GM12878 (cell line): ENCODE measurements at regions not wholly inside any gene's neighbourhood (a gene's known extent, or its start where the extent isn't known, plus 50 kb on each side); places are given as distances from the start of the nearest gene placed in this dataset.

Experiments used
- ATAC-seq: fragments of 200-7000 bp; cut with Tn5 transposase; 3 replicates; pipeline ENCODE4 v1.9.1; 2020; ENCODE audit warnings: mild to moderate bottlenecking, moderate library complexity
- BruUV-seq: library from RNA; stranded (reverse); fragments of 400-500 nt; replicated peaks from 2 replicates; lab custom pipeline; 2021; lab: Mats Ljungman, UMichigan
- CTCF ChIA-PET: fragments of 300-600 bp; sonication (Branson Sonifier 250); formaldehyde crosslinking; extraction: SDS; loops from one replicate; lab custom pipeline; 2021; ENCODE audit warnings: inconsistent platforms; lab: Yijun Ruan, JAX
- POLR2A ChIA-PET: fragments of 350-600 bp; formaldehyde crosslinking; extraction: SDS; loops from one replicate; lab custom pipeline; 2021; ENCODE audit warnings: inconsistent platforms; lab: Charles Lee
- RAD21 ChIA-PET: fragments of 300-600 bp; sonication (Branson Sonifier 250); formaldehyde crosslinking; loops from one replicate; lab custom pipeline; 2023; ENCODE audit warnings: antibody characterized with exemption; ENCODE audit not compliant: unreplicated experiment; lab: Charles Lee
- SMC1A ChIA-PET: fragments of 300-600 bp; sonication (Branson Sonifier 250); formaldehyde crosslinking; loops from one replicate; lab custom pipeline; 2023; ENCODE audit not compliant: unreplicated experiment, uncharacterized antibody; lab: Charles Lee
- DNase-seq: peaks from one replicate; pipeline ENCODE4 v3.0.0-alpha.2; 2011; ENCODE audit warnings: low read depth, low spot score
- FAIRE-seq: peaks from 3 replicates; lab custom pipeline; 2011; peaks lifted over from hg19 to GRCh38; lab: Jason Lieb, UNC
- H2AFZ ChIP-seq: 2 replicates; pipeline ENCODE4 v1.6.0; 2011; ENCODE audit warnings: low read depth, low read length, control low read depth; ENCODE audit not compliant: control insufficient read depth
- H3K27ac ChIP-seq: 2 replicates; pipeline ENCODE4 v1.5.1; 2011; ENCODE audit warnings: control low read depth; ENCODE audit not compliant: control insufficient read depth, insufficient read depth
- H3K27me3 ChIP-seq, 2 experiments: replicated peaks in 1 of 2; 2 replicates each; pipeline versions ENCODE4 v1.6.0 to v1.6.1; 2011; ENCODE audit warnings: low read length in 1 of 2; ENCODE audit not compliant: control insufficient read depth in 2 of 2, insufficient read depth in 2 of 2
- H3K36me3 ChIP-seq, 2 experiments: 2 replicates each; pipeline ENCODE4 v1.5.1; 2011; ENCODE audit warnings: low read length in 1 of 2; ENCODE audit not compliant: control insufficient read depth in 2 of 2, insufficient read depth in 2 of 2
- H3K4me1 ChIP-seq: 2 replicates; pipeline ENCODE4 v1.6.1; 2011; ENCODE audit warnings: mild to moderate bottlenecking, low read length, moderate library complexity, mixed read lengths; ENCODE audit not compliant: control insufficient read depth, insufficient read depth
- H3K4me2 ChIP-seq: 2 replicates; pipeline ENCODE4 v1.6.0; 2011; ENCODE audit warnings: control low read depth; ENCODE audit not compliant: control insufficient read depth, insufficient read depth
- H3K4me3 ChIP-seq: fragments of 200-600 bp; sonication (generic); 2 replicates; pipeline ENCODE4 v1.5.1; 2016
- H3K79me2 ChIP-seq: 2 replicates; pipeline ENCODE4 v1.6.0; 2011; ENCODE audit warnings: low read length; ENCODE audit not compliant: control insufficient read depth, insufficient read depth
- H3K9ac ChIP-seq: 2 replicates; pipeline ENCODE4 v1.8.0; 2011; ENCODE audit warnings: low read length, control low read depth, mixed read lengths; ENCODE audit not compliant: control insufficient read depth, insufficient read depth
- H3K9me3 ChIP-seq: replicated peaks from 3 replicates; pipeline ENCODE4 v1.5.1; 2011; ENCODE audit warnings: mild to moderate bottlenecking, low read length; ENCODE audit not compliant: control insufficient read depth, insufficient read depth
- H4K20me1 ChIP-seq: 2 replicates; pipeline ENCODE4 v1.6.0; 2011; ENCODE audit not compliant: control insufficient read depth, insufficient read depth
- HDAC6 ChIP-seq: fragments of 200-600 bp; sonication (generic); IDR thresholded peaks from one replicate; pipeline ENCODE4 v1.8.0; 2017; ENCODE audit warnings: antibody characterized with exemption; ENCODE audit not compliant: unreplicated experiment
- IKZF1 ChIP-seq: fragments of 450-650 bp; conservative IDR thresholded peaks from 2 replicates; pipeline ENCODE4 v1.6.1; 2017; ENCODE audit warnings: antibody characterized with exemption, mild to moderate bottlenecking
- TCF12 ChIP-seq: IDR thresholded peaks from 2 replicates; pipeline ENCODE4 v1.6.1; 2011; ENCODE audit warnings: low read depth, mild to moderate bottlenecking, low read length
- USF2 ChIP-seq: IDR thresholded peaks from 2 replicates; pipeline ENCODE4 v1.6.1; 2011; ENCODE audit warnings: low read depth, low read length, improper control_type of control experiment, borderline replicate concordance
- ZBTB40 ChIP-seq: fragments of 450-650 bp; IDR thresholded peaks from 2 replicates; pipeline ENCODE4 v1.6.1; 2016; ENCODE audit warnings: mild to moderate bottlenecking, moderate library complexity, borderline replicate concordance
- WGBS: methylation state at CpG from one replicate; pipeline ENCODE4 v1.1.6; 2016; ENCODE audit warnings: low lambda C conversion rate; ENCODE audit not compliant: insufficient replicate concordance, insufficient coverage; ENCODE audit errors: missing lambda C conversion rate; 5-methylcytosine and 5-hydroxymethylcytosine counted together
- in situ Hi-C: fragments of 300-500 bp; cut with MboI; formaldehyde crosslinking; loops from 9 replicates; pipeline ENCODE4 v1.14.3; 2018; ENCODE audit warnings: mixed read lengths
- intact Hi-C: fragments of 100-400 bp; cut with micrococcal nuclease; formaldehyde crosslinking; loops from one replicate; pipeline ENCODE4 v1.14.2; 2022; ENCODE audit not compliant: unreplicated experiment

GRCh38 chr17:71792966-71793365 lies 327.9 kb upstream of the SOX9 start:
- no peak for ATAC-seq
- Histone ChIP-seq H3K9me3 (no peaks in the 10 kb centered on the region), H3K9ac (no peak overlapping the region), H3K27ac (no peak overlapping the region), H2AFZ (no peak overlapping the region), H3K4me2 (no peak overlapping the region), H3K36me3 (no peaks in the 10 kb centered on the region), H4K20me1 (no peaks in the 10 kb centered on the region), H3K4me1 (no peaks in the 10 kb centered on the region)
- DNase-seq = no peak
- RAD21 ChIA-PET = no interaction called here
- CTCF ChIA-PET = no interaction called here
- no peak for FAIRE-seq
- intact Hi-C loops (no loop called here), in situ Hi-C loops (no loop called here)
- WGBS = 6% methylated on average over 7 of the region's 7 CpGs
- no TSS peak for BruUV-seq
- SMC1A ChIA-PET = no interaction called here
- POLR2A ChIA-PET = no interaction called here
- TF ChIP-seq IKZF1 = no peak
- TF ChIP-seq HDAC6 = no peak
- TF ChIP-seq ZBTB40 = no peak
- TF ChIP-seq TCF12 = no peak
- TF ChIP-seq USF2 = no peak
- TF ChIP-seq, all 136 proteins: peak for 0
- Histone ChIP-seq H3K79me2 (no peaks in the 10 kb centered on the region), H3K27me3 (no peaks in the 10 kb centered on the region), H3K4me3 (no peak overlapping the region)
